ENCODE measurements at regions not wholly inside any gene's neighbourhood (a gene's known extent, or its start where the extent isn't known, plus 50 kb on each side); places are given as distances from the start of the nearest gene placed in this dataset.

DNA sequence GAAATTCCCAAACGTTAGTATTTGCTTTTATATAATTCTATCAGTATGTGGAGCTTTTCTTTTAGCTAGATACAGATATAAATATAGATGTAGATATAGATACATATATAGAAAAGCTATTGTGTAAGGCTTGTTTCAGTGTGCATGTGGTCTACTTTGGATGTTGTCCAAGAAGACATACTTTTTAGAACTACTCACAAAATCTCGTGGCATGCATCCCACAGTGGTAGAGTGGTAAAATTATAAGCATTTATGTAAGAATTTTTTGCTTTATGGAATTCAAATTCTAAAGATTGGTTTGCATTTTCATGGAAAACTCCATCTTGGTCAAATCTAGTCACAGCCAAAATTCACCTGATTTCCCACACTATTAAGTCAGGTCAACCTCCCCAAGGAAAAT, 880.4 kb downstream of the EFNB2 start:
- TF ChIP-seq, protein P1, sequence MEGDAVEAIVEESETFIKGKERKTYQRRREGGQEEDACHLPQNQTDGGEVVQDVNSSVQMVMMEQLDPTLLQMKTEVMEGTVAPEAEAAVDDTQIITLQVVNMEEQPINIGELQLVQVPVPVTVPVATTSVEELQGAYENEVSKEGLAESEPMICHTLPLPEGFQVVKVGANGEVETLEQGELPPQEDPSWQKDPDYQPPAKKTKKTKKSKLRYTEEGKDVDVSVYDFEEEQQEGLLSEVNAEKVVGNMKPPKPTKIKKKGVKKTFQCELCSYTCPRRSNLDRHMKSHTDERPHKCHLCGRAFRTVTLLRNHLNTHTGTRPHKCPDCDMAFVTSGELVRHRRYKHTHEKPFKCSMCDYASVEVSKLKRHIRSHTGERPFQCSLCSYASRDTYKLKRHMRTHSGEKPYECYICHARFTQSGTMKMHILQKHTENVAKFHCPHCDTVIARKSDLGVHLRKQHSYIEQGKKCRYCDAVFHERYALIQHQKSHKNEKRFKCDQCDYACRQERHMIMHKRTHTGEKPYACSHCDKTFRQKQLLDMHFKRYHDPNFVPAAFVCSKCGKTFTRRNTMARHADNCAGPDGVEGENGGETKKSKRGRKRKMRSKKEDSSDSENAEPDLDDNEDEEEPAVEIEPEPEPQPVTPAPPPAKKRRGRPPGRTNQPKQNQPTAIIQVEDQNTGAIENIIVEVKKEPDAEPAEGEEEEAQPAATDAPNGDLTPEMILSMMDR (conservative IDR thresholded peaks at IDR 0.05 in 1 of 2, IDR thresholded peaks at IDR 0.05 in 1 of 2; ENCODE audit: extremely low read depth in 1 of 2, insufficient read depth in 1 of 2, low read depth in 1 of 2, low read length in 2 of 2) = no peak
- no peak for TF ChIP-seq EZH2 (IDR thresholded peaks at IDR 0.05; ENCODE audit: borderline replicate concordance, low read length)

Data from mammary epithelial cell (primary cell).